GM23338 (cell line): ENCODE measurements at regions not wholly inside any gene's neighbourhood (a gene's known extent, or its start where the extent isn't known, plus 50 kb on each side); places are given as distances from the start of the nearest gene placed in this dataset.

ENCODE experiments used
- ATAC-seq: fragments of 200-7000 bp; cut with Tn5 transposase; 3 replicates; pipeline ENCODE4 v1.9.1; 2020
- DNase-seq: peaks from one replicate; pipeline ENCODE4 v3.0.0-alpha.2; 2015; ENCODE audit warnings: low spot score
- H2AFZ ChIP-seq: fragments of 200-600 bp; sonication (generic); 2 replicates; pipeline ENCODE4 v1.8.0; 2016; ENCODE audit warnings: antibody characterized with exemption, mild to moderate bottlenecking, moderate library complexity
- H3F3A ChIP-seq: fragments of 200-600 bp; sonication (generic); replicated peaks from 2 replicates; pipeline ENCODE4 v1.8.0; 2017; ENCODE audit warnings: antibody characterized with exemption, mixed run types, low read depth
- H3K27ac ChIP-seq: fragments of 200-600 bp; sonication (generic); 2 replicates; pipeline ENCODE4 v1.6.1; 2016; ENCODE audit warnings: low read depth
- H3K27me3 ChIP-seq: fragments of 200-600 bp; sonication (generic); 2 replicates; pipeline ENCODE4 v1.8.0; 2016; ENCODE audit warnings: mild to moderate bottlenecking, mixed run types, moderate library complexity; ENCODE audit not compliant: insufficient read depth
- H3K36me3 ChIP-seq: fragments of 200-600 bp; sonication (generic); 2 replicates; pipeline ENCODE4 v1.8.0; 2016; ENCODE audit warnings: mild to moderate bottlenecking; ENCODE audit not compliant: insufficient read depth
- H3K4me1 ChIP-seq: fragments of 200-600 bp; sonication (generic); 2 replicates; pipeline ENCODE4 v1.8.0; 2016; ENCODE audit warnings: mild to moderate bottlenecking, moderate library complexity; ENCODE audit not compliant: insufficient read depth
- H3K4me2 ChIP-seq: fragments of 200-600 bp; sonication (generic); 2 replicates; pipeline ENCODE4 v1.7.1; 2017; ENCODE audit warnings: mixed run types
- H3K4me3 ChIP-seq: fragments of 200-600 bp; sonication (generic); 2 replicates; pipeline ENCODE4 v1.6.1; 2016; ENCODE audit warnings: mixed run types
- H3K79me2 ChIP-seq: fragments of 200-600 bp; sonication (generic); replicated peaks from 2 replicates; pipeline ENCODE4 v1.8.0; 2017; ENCODE audit warnings: mild to moderate bottlenecking; ENCODE audit not compliant: insufficient read depth
- H3K9me2 ChIP-seq: fragments of 200-600 bp; sonication (generic); 2 replicates; pipeline ENCODE4 v1.8.0; 2017; ENCODE audit not compliant: insufficient read depth
- H4K20me1 ChIP-seq: fragments of 200-600 bp; sonication (generic); replicated peaks from 2 replicates; pipeline ENCODE4 v1.8.0; 2017; ENCODE audit warnings: mild to moderate bottlenecking; ENCODE audit not compliant: insufficient read depth
- H3K27ac Mint-ChIP-seq: 2 replicates; pipeline ENCODE4 v1.8.0; 2020; ENCODE audit warnings: inconsistent platforms, mild to moderate bottlenecking, moderate library complexity, mixed read lengths
- H3K27me3 Mint-ChIP-seq: 3 replicates; pipeline ENCODE4 v1.8.0; 2022; ENCODE audit warnings: low read depth, mild to moderate bottlenecking, moderate library complexity, mixed read lengths, inconsistent platforms; ENCODE audit not compliant: insufficient read depth, poor library complexity
- H3K36me3 Mint-ChIP-seq: 3 replicates; pipeline ENCODE4 v1.8.0; 2021; ENCODE audit warnings: low read depth, mild to moderate bottlenecking, inconsistent platforms, moderate library complexity, mixed read lengths
- H3K4me1 Mint-ChIP-seq: 3 replicates; pipeline ENCODE4 v1.8.0; 2020; ENCODE audit warnings: mild to moderate bottlenecking, inconsistent platforms, mixed read lengths
- H3K4me3 Mint-ChIP-seq: 3 replicates; pipeline ENCODE4 v1.8.0; 2021; ENCODE audit warnings: moderate library complexity, mild to moderate bottlenecking, inconsistent platforms, mixed read lengths
- H3K9me3 Mint-ChIP-seq: 3 replicates; pipeline ENCODE4 v1.8.0; 2020; ENCODE audit warnings: moderate library complexity, mild to moderate bottlenecking, inconsistent platforms, mixed read lengths
- CREB1 ChIP-seq: fragments of 250-450 bp; sonication (Bioruptor Pico); IDR thresholded peaks from 2 replicates; pipeline ENCODE4 v1.5.0; 2020; ENCODE audit warnings: low read depth, mild to moderate bottlenecking, moderate library complexity
- EZH2 ChIP-seq: fragments of 200-600 bp; sonication (generic); IDR thresholded peaks from one replicate; pipeline ENCODE4 v1.8.0; 2017; ENCODE audit warnings: antibody characterized with exemption, mild to moderate bottlenecking, low read depth; ENCODE audit not compliant: unreplicated experiment
- EZH2phosphoT487 ChIP-seq: fragments of 200-600 bp; sonication (generic); IDR thresholded peaks from one replicate; pipeline ENCODE4 v1.8.1; 2018; ENCODE audit warnings: antibody characterized with exemption; ENCODE audit not compliant: unreplicated experiment
- JUNB ChIP-seq: IDR thresholded peaks from one replicate; pipeline ENCODE4 v1.6.1; 2016; ENCODE audit warnings: antibody characterized with exemption; ENCODE audit not compliant: unreplicated experiment
- NANOG ChIP-seq: IDR thresholded peaks from 2 replicates; pipeline ENCODE4 v1.6.1; 2016; ENCODE audit warnings: antibody characterized with exemption, borderline replicate concordance
- POLR2AphosphoS5 ChIP-seq: IDR thresholded peaks from 2 replicates; pipeline ENCODE4 v1.6.1; 2016; ENCODE audit warnings: antibody characterized with exemption, low read depth
- REST ChIP-seq: IDR thresholded peaks from one replicate; pipeline ENCODE4 v1.6.1; 2018; ENCODE audit warnings: antibody characterized with exemption; ENCODE audit not compliant: unreplicated experiment
- STAT1 ChIP-seq: IDR thresholded peaks from one replicate; pipeline ENCODE4 v1.6.1; 2016; ENCODE audit warnings: antibody characterized with exemption; ENCODE audit not compliant: unreplicated experiment
- ZNF114 ChIP-seq: fragments of 250-450 bp; sonication (Bioruptor Pico); IDR thresholded peaks from 2 replicates; pipeline ENCODE4 v1.5.0; 2020; ENCODE audit warnings: mild to moderate bottlenecking, moderate library complexity
- ZNF331 ChIP-seq: fragments of 250-450 bp; sonication (Bioruptor Pico); IDR thresholded peaks from 2 replicates; pipeline ENCODE4 v1.5.0; 2020; ENCODE audit warnings: low read depth, mild to moderate bottlenecking, moderate library complexity
- TF ChIP-seq, protein P1 (sequence below): fragments of 250-450 bp; sonication (Bioruptor Pico); IDR thresholded peaks from 2 replicates; pipeline ENCODE4 v1.5.0; 2020; ENCODE audit warnings: mild to moderate bottlenecking, moderate library complexity
- TF ChIP-seq, protein P2 (sequence below), 2 experiments: fragments of 200-600 bp in 1 of 2; sonication (generic) in 1 of 2; conservative IDR thresholded peaks; 2 replicates each; pipeline versions ENCODE4 v1.5.1 to v1.6.1; 2016 to 2017; ENCODE audit warnings: antibody characterized with exemption in 2 of 2, low read depth in 2 of 2, mild to moderate bottlenecking in 2 of 2, moderate library complexity in 1 of 2
- TF ChIP-seq, protein P3 (sequence below): IDR thresholded peaks from 2 replicates; pipeline ENCODE4 v1.6.1; 2016; ENCODE audit warnings: antibody characterized with exemption

DNA sequence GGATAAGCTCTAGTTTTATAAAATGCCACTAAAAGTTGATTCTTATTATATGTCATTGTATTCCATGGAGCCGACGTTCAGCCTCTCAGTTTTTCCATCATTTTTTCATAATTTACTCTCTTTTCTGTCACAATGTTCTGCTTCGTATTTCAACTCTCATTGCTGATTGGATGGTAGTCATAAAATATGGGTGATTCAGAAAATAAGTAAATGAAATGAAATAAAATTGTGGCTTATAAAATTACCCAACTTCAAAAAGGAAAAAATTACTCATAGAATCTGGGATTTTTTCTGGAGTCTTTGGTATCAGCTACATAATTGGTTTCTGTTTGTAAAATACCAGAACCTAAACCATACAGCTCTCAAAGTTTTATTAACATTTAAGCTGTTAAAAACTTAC is 139.7 kb upstream of the ITGA4 start:
- Histone ChIP-seq H2AFZ (no peak overlapping the region), H3K4me1 (peaks cover 13% of the 10 kb centered on the region; the same call in 1 of the 2 replicates), H3K4me2 (no peak overlapping the region), H3K27me3 (no peaks in the 10 kb centered on the region), H3K79me2 (no peaks in the 10 kb centered on the region), H4K20me1 (no peaks in the 10 kb centered on the region), H3K36me3 (no peaks in the 10 kb centered on the region), H3K9me2 (no peaks in the 10 kb centered on the region), H3F3A (no peaks in the 10 kb centered on the region), H3K4me3 (no peak overlapping the region), H3K27ac (no peak overlapping the region)
- ATAC-seq, result no peak
- Mint-ChIP-seq H3K9me3 (no peaks in the 10 kb centered on the region), H3K36me3 (no peaks in the 10 kb centered on the region), H3K4me1 (peaks cover 8% of the 10 kb centered on the region), H3K27me3 (no peaks in the 10 kb centered on the region), H3K4me3 (no peak overlapping the region), H3K27ac (no peak overlapping the region)
- TF ChIP-seq EZH2phosphoT487, result no peak
- TF ChIP-seq, protein P1, sequence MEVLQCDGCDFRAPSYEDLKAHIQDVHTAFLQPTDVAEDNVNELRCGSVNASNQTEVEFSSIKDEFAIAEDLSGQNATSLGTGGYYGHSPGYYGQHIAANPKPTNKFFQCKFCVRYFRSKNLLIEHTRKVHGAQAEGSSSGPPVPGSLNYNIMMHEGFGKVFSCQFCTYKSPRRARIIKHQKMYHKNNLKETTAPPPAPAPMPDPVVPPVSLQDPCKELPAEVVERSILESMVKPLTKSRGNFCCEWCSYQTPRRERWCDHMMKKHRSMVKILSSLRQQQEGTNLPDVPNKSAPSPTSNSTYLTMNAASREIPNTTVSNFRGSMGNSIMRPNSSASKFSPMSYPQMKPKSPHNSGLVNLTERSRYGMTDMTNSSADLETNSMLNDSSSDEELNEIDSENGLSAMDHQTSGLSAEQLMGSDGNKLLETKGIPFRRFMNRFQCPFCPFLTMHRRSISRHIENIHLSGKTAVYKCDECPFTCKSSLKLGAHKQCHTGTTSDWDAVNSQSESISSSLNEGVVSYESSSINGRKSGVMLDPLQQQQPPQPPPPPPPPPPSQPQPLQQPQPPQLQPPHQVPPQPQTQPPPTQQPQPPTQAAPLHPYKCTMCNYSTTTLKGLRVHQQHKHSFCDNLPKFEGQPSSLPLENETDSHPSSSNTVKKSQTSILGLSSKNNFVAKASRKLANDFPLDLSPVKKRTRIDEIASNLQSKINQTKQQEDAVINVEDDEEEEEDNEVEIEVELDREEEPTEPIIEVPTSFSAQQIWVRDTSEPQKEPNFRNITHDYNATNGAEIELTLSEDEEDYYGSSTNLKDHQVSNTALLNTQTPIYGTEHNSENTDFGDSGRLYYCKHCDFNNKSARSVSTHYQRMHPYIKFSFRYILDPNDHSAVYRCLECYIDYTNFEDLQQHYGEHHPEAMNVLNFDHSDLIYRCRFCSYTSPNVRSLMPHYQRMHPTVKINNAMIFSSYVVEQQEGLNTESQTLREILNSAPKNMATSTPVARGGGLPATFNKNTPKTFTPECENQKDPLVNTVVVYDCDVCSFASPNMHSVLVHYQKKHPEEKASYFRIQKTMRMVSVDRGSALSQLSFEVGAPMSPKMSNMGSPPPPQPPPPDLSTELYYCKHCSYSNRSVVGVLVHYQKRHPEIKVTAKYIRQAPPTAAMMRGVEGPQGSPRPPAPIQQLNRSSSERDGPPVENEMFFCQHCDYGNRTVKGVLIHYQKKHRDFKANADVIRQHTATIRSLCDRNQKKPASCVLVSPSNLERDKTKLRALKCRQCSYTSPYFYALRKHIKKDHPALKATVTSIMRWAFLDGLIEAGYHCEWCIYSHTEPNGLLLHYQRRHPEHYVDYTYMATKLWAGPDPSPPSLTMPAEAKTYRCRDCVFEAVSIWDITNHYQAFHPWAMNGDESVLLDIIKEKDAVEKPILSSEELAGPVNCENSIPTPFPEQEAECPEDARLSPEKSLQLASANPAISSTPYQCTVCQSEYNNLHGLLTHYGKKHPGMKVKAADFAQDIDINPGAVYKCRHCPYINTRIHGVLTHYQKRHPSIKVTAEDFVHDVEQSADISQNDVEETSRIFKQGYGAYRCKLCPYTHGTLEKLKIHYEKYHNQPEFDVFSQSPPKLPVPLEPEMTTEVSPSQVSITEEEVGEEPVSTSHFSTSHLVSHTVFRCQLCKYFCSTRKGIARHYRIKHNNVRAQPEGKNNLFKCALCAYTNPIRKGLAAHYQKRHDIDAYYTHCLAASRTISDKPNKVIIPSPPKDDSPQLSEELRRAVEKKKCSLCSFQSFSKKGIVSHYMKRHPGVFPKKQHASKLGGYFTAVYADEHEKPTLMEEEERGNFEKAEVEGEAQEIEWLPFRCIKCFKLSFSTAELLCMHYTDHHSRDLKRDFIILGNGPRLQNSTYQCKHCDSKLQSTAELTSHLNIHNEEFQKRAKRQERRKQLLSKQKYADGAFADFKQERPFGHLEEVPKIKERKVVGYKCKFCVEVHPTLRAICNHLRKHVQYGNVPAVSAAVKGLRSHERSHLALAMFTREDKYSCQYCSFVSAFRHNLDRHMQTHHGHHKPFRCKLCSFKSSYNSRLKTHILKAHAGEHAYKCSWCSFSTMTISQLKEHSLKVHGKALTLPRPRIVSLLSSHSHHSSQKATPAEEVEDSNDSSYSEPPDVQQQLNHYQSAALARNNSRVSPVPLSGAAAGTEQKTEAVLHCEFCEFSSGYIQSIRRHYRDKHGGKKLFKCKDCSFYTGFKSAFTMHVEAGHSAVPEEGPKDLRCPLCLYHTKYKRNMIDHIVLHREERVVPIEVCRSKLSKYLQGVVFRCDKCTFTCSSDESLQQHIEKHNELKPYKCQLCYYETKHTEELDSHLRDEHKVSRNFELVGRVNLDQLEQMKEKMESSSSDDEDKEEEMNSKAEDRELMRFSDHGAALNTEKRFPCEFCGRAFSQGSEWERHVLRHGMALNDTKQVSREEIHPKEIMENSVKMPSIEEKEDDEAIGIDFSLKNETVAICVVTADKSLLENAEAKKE, result no peak
- no peak for TF ChIP-seq EZH2
- no peak for TF ChIP-seq NANOG
- no peak for TF ChIP-seq ZNF331 (CRISPR knock-in tag)
- TF ChIP-seq POLR2AphosphoS5, result no peak
- no peak for TF ChIP-seq CREB1
- no peak for TF ChIP-seq STAT1
- TF ChIP-seq, protein P2, sequence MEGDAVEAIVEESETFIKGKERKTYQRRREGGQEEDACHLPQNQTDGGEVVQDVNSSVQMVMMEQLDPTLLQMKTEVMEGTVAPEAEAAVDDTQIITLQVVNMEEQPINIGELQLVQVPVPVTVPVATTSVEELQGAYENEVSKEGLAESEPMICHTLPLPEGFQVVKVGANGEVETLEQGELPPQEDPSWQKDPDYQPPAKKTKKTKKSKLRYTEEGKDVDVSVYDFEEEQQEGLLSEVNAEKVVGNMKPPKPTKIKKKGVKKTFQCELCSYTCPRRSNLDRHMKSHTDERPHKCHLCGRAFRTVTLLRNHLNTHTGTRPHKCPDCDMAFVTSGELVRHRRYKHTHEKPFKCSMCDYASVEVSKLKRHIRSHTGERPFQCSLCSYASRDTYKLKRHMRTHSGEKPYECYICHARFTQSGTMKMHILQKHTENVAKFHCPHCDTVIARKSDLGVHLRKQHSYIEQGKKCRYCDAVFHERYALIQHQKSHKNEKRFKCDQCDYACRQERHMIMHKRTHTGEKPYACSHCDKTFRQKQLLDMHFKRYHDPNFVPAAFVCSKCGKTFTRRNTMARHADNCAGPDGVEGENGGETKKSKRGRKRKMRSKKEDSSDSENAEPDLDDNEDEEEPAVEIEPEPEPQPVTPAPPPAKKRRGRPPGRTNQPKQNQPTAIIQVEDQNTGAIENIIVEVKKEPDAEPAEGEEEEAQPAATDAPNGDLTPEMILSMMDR (conservative IDR thresholded peaks at IDR 0.05; ENCODE audit: low read depth in 2 of 2), result no peak
- no peak for TF ChIP-seq JUNB
- no peak for TF ChIP-seq REST
- TF ChIP-seq, protein P3, sequence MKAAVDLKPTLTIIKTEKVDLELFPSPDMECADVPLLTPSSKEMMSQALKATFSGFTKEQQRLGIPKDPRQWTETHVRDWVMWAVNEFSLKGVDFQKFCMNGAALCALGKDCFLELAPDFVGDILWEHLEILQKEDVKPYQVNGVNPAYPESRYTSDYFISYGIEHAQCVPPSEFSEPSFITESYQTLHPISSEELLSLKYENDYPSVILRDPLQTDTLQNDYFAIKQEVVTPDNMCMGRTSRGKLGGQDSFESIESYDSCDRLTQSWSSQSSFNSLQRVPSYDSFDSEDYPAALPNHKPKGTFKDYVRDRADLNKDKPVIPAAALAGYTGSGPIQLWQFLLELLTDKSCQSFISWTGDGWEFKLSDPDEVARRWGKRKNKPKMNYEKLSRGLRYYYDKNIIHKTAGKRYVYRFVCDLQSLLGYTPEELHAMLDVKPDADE, result no peak
- TF ChIP-seq ZNF114 (CRISPR knock-in tag), result no peak
- no peak for DNase-seq
